HCT116 (cell line): ENCODE measurements at regions not wholly inside any gene's neighbourhood (a gene's known extent, or its start where the extent isn't known, plus 50 kb on each side); places are given as distances from the start of the nearest gene placed in this dataset.

Experiments
- ATAC-seq: fragments of 200-7000 bp; cut with Tn5 transposase; 2 replicates; pipeline ENCODE4 v1.9.1; 2020; ENCODE audit warnings: mild to moderate bottlenecking, moderate library complexity
- BruUV-seq: library from RNA; stranded (reverse); fragments of 400-500 nt; replicated peaks from 2 replicates; lab custom pipeline; 2021; lab: Mats Ljungman, UMichigan
- CTCF ChIA-PET: fragments of 300-600 bp; sonication (Branson Sonifier 250); formaldehyde crosslinking; loops from one replicate; lab custom pipeline; 2021; ENCODE audit warnings: antibody characterized with exemption; lab: Charles Lee
- POLR2A ChIA-PET: fragments of 300-600, 350-600 bp; sonication (Branson Sonifier 250); formaldehyde crosslinking; loops from one replicate; lab custom pipeline; 2021; ENCODE audit warnings: antibody characterized with exemption; lab: Charles Lee
- RAD21 ChIA-PET, 2 experiments: fragments of 300-600 bp; sonication (Branson Sonifier 250); formaldehyde crosslinking; loops; one replicate each; lab custom pipeline; 2023; ENCODE audit warnings: low total read pairs in 2 of 2; ENCODE audit not compliant: uncharacterized antibody in 2 of 2, unreplicated experiment in 2 of 2, low non-redundant PET in 1 of 2; lab: Charles Lee
- DNase-seq: peaks from one replicate; pipeline ENCODE4 v3.0.0-alpha.2; 2010; ENCODE audit warnings: low read depth, low spot score
- H2AFZ ChIP-seq: fragments of 200-600 bp; shearing (Covaris generic), sonication (generic); 2 replicates; pipeline ENCODE4 v1.6.1; 2017; ENCODE audit warnings: low read depth, mixed run types, mixed read lengths, antibody characterized with exemption, low read length; ENCODE audit not compliant: poor library complexity, severe bottlenecking
- H3K27ac ChIP-seq: 2 replicates; pipeline ENCODE4 v1.5.1; 2012; ENCODE audit warnings: low read depth, low read length
- H3K27me3 ChIP-seq: fragments of 200-600 bp; sonication (generic); 2 replicates; pipeline ENCODE4 v1.6.1; 2016; ENCODE audit warnings: mixed run types, low read length, mixed read lengths; ENCODE audit not compliant: insufficient read depth
- H3K36me3 ChIP-seq, 2 experiments: fragments of 200-500 bp in 1 of 2; fragments of 200-600 bp in 1 of 2; sonication (Bioruptor generic) in 1 of 2; sonication (generic) in 1 of 2; 2 replicates each; pipeline versions ENCODE4 v1.5.1 to v1.6.1; 2014 to 2016; ENCODE audit warnings: low read length in 2 of 2, inconsistent platforms in 1 of 2, mixed read lengths in 1 of 2, mixed run types in 1 of 2; ENCODE audit not compliant: insufficient read depth in 2 of 2, control insufficient read depth in 1 of 2
- H3K4me1 ChIP-seq, 2 experiments: fragments of 200-600 bp in 1 of 2; sonication (generic) in 1 of 2; 2 replicates each; pipeline versions ENCODE4 v1.5.1 to v1.6.1; 2012 to 2017; ENCODE audit warnings: low read length in 2 of 2, inconsistent platforms in 1 of 2, mild to moderate bottlenecking in 1 of 2, mixed read lengths in 1 of 2, mixed run types in 1 of 2, moderate library complexity in 1 of 2; ENCODE audit not compliant: insufficient read depth in 2 of 2, control insufficient read depth in 1 of 2
- H3K4me2 ChIP-seq: fragments of 200-600 bp; sonication (generic); 2 replicates; pipeline ENCODE4 v1.6.1; 2017; ENCODE audit warnings: mixed run types, low read length, mixed read lengths
- H3K4me3 ChIP-seq, 2 experiments: fragments of 200-600 bp in 1 of 2; sonication (generic) in 1 of 2; replicated peaks in 1 of 2; 2 replicates each; pipeline ENCODE4 v1.5.1; 2011 to 2016; ENCODE audit warnings: low read length in 2 of 2, control low read depth in 1 of 2, low read depth in 1 of 2, mild to moderate bottlenecking in 1 of 2, mixed read lengths in 1 of 2, mixed run types in 1 of 2
- H3K79me2 ChIP-seq: fragments of 200-600 bp; sonication (generic); 2 replicates; pipeline ENCODE4 v1.6.1; 2017; ENCODE audit warnings: mild to moderate bottlenecking, mixed run types, low read length, moderate library complexity, mixed read lengths; ENCODE audit not compliant: insufficient read depth
- H3K9ac ChIP-seq: fragments of 200-600 bp; sonication (generic); 2 replicates; pipeline ENCODE4 v1.6.1; 2016; ENCODE audit warnings: low read length, mixed read lengths
- H3K9me2 ChIP-seq: fragments of 200-600 bp; sonication (generic), shearing (Covaris generic); 2 replicates; pipeline ENCODE4 v1.6.1; 2017; ENCODE audit warnings: mixed run types, mild to moderate bottlenecking, moderate library complexity; ENCODE audit not compliant: insufficient read depth
- H3K9me3 ChIP-seq, 2 experiments: fragments of 200-500 bp in 1 of 2; fragments of 200-600 bp in 1 of 2; sonication (Bioruptor generic) in 1 of 2; sonication (generic) in 1 of 2; 2 replicates each; pipeline ENCODE4 v1.6.1; 2014 to 2017; ENCODE audit warnings: low read length in 2 of 2, mixed read lengths in 2 of 2, inconsistent platforms in 1 of 2, low read depth in 1 of 2, mild to moderate bottlenecking in 1 of 2, mixed run types in 1 of 2, moderate library complexity in 1 of 2; ENCODE audit not compliant: control insufficient read depth in 1 of 2, insufficient read depth in 1 of 2
- H4K20me1 ChIP-seq: fragments of 200-600 bp; sonication (generic), shearing (Covaris generic); 2 replicates; pipeline ENCODE4 v1.6.1; 2017; ENCODE audit warnings: mixed run types, mild to moderate bottlenecking, moderate library complexity; ENCODE audit not compliant: insufficient read depth
- CBX3 ChIP-seq: IDR thresholded peaks from 2 replicates; pipeline ENCODE4 v1.6.1; 2012; ENCODE audit warnings: low read depth
- CEBPB ChIP-seq: IDR thresholded peaks from 2 replicates; pipeline ENCODE4 v1.6.1; 2012; ENCODE audit warnings: low read depth
- EZH2phosphoT487 ChIP-seq: fragments of 200-600 bp; IDR thresholded peaks from 2 replicates; pipeline ENCODE4 v1.6.1; 2018; ENCODE audit warnings: antibody characterized with exemption, borderline replicate concordance
- SP1 ChIP-seq: IDR thresholded peaks from 2 replicates; pipeline ENCODE4 v1.6.1; 2012; ENCODE audit warnings: low read depth
- SRF ChIP-seq: IDR thresholded peaks from 2 replicates; pipeline ENCODE4 v1.6.1; 2012; ENCODE audit warnings: low read depth
- TCF7L2 ChIP-seq: IDR thresholded peaks from 2 replicates; pipeline ENCODE4 v1.7.0; 2011; ENCODE audit warnings: borderline replicate concordance, inconsistent platforms; ENCODE audit not compliant: insufficient read depth, insufficient read length; ENCODE audit errors: extremely low read depth
- ZFX ChIP-seq: fragments of 450-650 bp; IDR thresholded peaks from 2 replicates; pipeline ENCODE4 v1.6.1; 2017
- ZNF274 ChIP-seq: fragments of 200-500 bp; sonication (Bioruptor generic); IDR thresholded peaks from 2 replicates; pipeline ENCODE4 v1.6.1; 2014; ENCODE audit warnings: mild to moderate bottlenecking, low read depth, low read length, inconsistent platforms
- intact Hi-C: fragments of 100-400 bp; cut with micrococcal nuclease; formaldehyde crosslinking; loops from 2 replicates; pipeline ENCODE4 v1.10.0; 2022
- TF ChIP-seq, protein P1 (sequence below): IDR thresholded peaks from 2 replicates; pipeline ENCODE4 v1.6.1; 2011; ENCODE audit warnings: mild to moderate bottlenecking, low read length, moderate library complexity; ENCODE audit not compliant: insufficient replicate concordance; ENCODE audit errors: extremely low read depth
- TF ChIP-seq, protein P2 (sequence below): IDR thresholded peaks from 2 replicates; pipeline ENCODE4 v1.6.1; 2012
- TF ChIP-seq, protein P3 (sequence below): IDR thresholded peaks from 2 replicates; pipeline ENCODE4 v1.6.1; 2012

DNA sequence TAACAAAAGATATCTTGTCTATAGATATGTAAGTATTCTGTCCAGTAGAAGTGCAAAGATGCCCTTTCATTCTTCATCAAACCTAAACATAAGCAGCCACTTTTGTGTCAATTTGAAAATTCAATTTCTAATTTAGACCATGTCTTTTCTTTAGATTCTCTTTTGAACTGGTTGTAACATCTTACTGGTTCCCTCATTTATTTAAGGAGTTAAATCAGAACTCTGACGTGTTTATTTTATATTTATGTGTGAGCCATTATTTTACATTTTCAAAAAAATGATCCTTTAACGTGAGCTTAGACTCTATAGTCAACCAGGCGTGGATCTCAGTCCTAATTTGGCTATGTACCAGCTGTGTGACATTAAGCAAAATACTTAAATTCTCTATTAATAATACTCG is 74.0 kb upstream of the PHYHIPL start:
- ChIA-PET RAD21 (no interaction called here), POLR2A (no interaction called here), CTCF (no interaction called here)
- no peak overlapping the region for H3K4me3 ChIP-seq
- H3K79me2 ChIP-seq, result no peaks in the 10 kb centered on the region
- TF ChIP-seq, protein P1, sequence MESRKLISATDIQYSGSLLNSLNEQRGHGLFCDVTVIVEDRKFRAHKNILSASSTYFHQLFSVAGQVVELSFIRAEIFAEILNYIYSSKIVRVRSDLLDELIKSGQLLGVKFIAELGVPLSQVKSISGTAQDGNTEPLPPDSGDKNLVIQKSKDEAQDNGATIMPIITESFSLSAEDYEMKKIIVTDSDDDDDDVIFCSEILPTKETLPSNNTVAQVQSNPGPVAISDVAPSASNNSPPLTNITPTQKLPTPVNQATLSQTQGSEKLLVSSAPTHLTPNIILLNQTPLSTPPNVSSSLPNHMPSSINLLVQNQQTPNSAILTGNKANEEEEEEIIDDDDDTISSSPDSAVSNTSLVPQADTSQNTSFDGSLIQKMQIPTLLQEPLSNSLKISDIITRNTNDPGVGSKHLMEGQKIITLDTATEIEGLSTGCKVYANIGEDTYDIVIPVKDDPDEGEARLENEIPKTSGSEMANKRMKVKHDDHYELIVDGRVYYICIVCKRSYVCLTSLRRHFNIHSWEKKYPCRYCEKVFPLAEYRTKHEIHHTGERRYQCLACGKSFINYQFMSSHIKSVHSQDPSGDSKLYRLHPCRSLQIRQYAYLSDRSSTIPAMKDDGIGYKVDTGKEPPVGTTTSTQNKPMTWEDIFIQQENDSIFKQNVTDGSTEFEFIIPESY, result no peak
- TF ChIP-seq SRF (no peak), SP1 (no peak), ZFX (no peak), TCF7L2 (no peak), EZH2phosphoT487 (no peak), CEBPB (no peak), ZNF274 (no peak), CBX3 (no peak)
- TF ChIP-seq, protein P2, sequence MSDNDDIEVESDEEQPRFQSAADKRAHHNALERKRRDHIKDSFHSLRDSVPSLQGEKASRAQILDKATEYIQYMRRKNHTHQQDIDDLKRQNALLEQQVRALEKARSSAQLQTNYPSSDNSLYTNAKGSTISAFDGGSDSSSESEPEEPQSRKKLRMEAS, result no peak
- TF ChIP-seq, protein P3, sequence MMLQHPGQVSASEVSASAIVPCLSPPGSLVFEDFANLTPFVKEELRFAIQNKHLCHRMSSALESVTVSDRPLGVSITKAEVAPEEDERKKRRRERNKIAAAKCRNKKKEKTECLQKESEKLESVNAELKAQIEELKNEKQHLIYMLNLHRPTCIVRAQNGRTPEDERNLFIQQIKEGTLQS, result no peak
- DNase-seq (no peak), ATAC-seq (no peak)
- H3K9ac ChIP-seq, result no peak overlapping the region
- no peaks in the 10 kb centered on the region for H4K20me1 ChIP-seq
- H3K4me1 ChIP-seq, result no peaks in the 10 kb centered on the region
- no peaks in the 10 kb centered on the region for H3K27me3 ChIP-seq
- intact Hi-C loops, result no loop called here
- no TSS peak for BruUV-seq
- no peak overlapping the region for H3K27ac ChIP-seq
- H3K9me3 ChIP-seq, result no peaks in the 10 kb centered on the region
- H3K4me2 ChIP-seq, result no peak overlapping the region
- H3K36me3 ChIP-seq, result no peaks in the 10 kb centered on the region
- no peak overlapping the region for H2AFZ ChIP-seq
- no peaks in the 10 kb centered on the region for H3K9me2 ChIP-seq
